Left lung (tissue), 4 donors: ENCODE measurements at regions not wholly inside any gene's neighbourhood (a gene's known extent, or its start where the extent isn't known, plus 50 kb on each side); places are given as distances from the start of the nearest gene placed in this dataset.

Experiments
- ATAC-seq: fragments of 200-7000 bp; cut with Tn5 transposase; one replicate; pipeline ENCODE4 v1.9.1; 2020; ENCODE audit warnings: moderate library complexity
- DNase-seq, 4 donors: peaks; one replicate each; pipeline ENCODE4 v3.0.0-alpha.2; 2013 to 2020
- H3K27ac ChIP-seq, 2 donors: fragments of 200-600 bp; sonication (generic) in 1 of 2; one replicate each; pipeline versions ENCODE4 v1.5.0 to v1.8.0; 2020 to 2021
- H3K27me3 ChIP-seq, 2 donors: fragments of 200-600 bp; sonication (generic) in 1 of 2; one replicate each; pipeline versions ENCODE4 v1.5.0 to v1.8.0; 2020 to 2021
- H3K36me3 ChIP-seq, 2 donors: fragments of 200-600 bp; sonication (generic) in 1 of 2; one replicate each; pipeline versions ENCODE4 v1.5.0 to v1.8.0; 2020 to 2021
- H3K4me1 ChIP-seq, 2 donors: fragments of 200-600 bp; one replicate each; pipeline ENCODE4 v1.8.0; 2021
- H3K4me3 ChIP-seq, 2 donors: fragments of 200-600 bp; sonication (generic) in 1 of 2; one replicate each; pipeline versions ENCODE4 v1.5.0 to v1.8.0; 2020 to 2021; ENCODE audit warnings: mild to moderate bottlenecking in 1 of 2
- H3K9me3 ChIP-seq, 2 donors: fragments of 200-600 bp; sonication (generic) in 1 of 2; one replicate each; pipeline versions ENCODE4 v1.5.0 to v1.8.0; 2020 to 2021
- CTCF ChIP-seq, 2 donors: fragments of 200-600 bp; sonication (generic) in 1 of 2; IDR thresholded peaks; one replicate each; pipeline versions ENCODE4 v1.5.0 to v1.8.0; 2021; ENCODE audit warnings: antibody characterized with exemption in 2 of 2
- intact Hi-C, 2 donors: fragments of 100-400 bp; cut with DNase I; formaldehyde crosslinking; loops; one replicate each; pipeline versions ENCODE4 v1.11.2 to v1.14.2; 2022
- donor health status: DM: no; HTN: yes; CAD: no.
- donor health status: DM: no; HTN: no; CAD: no.

GRCh38 chr16:74092336-74092735 lies 204.3 kb upstream of the PSMD7 start:
- DNase-seq (no peak), ATAC-seq (no peak)
- H3K27me3 ChIP-seq: no peaks in the 10 kb centered on the region
- intact Hi-C loops: no loop called here
- no peak overlapping the region for H3K4me3 ChIP-seq
- no peak for TF ChIP-seq CTCF (IDR thresholded peaks at IDR 0.05)
- H3K27ac ChIP-seq: no peak overlapping the region
- no peaks in the 10 kb centered on the region for H3K4me1 ChIP-seq
- no peaks in the 10 kb centered on the region for H3K36me3 ChIP-seq
- H3K9me3 ChIP-seq: no peaks in the 10 kb centered on the region

- no peaks in the 10 kb centered on the region for H3K36me3 ChIP-seq
- H3K9me3 ChIP-seq: no peaks in the 10 kb centered on the region
- no peaks in the 10 kb centered on the region for H3K4me1 ChIP-seq
- H3K4me3 ChIP-seq: no peak overlapping the region
- no peak for TF ChIP-seq CTCF (IDR thresholded peaks at IDR 0.05)
- ATAC-seq (no peak), DNase-seq (no peak)
- H3K27me3 ChIP-seq: no peaks in the 10 kb centered on the region
- intact Hi-C loops: no loop called here
- no peak overlapping the region for H3K27ac ChIP-seq
Observed at GRCh38 chr16:74090871-74091270, 205.7 kb upstream of the PSMD7 start.

- TF ChIP-seq CTCF (IDR thresholded peaks at IDR 0.05): no peak
- no peaks in the 10 kb centered on the region for H3K4me1 ChIP-seq
- DNase-seq (no peak), ATAC-seq (no peak)
- no peaks in the 10 kb centered on the region for H3K9me3 ChIP-seq
- intact Hi-C loops: no loop called here
- no peaks in the 10 kb centered on the region for H3K27me3 ChIP-seq
- no peak overlapping the region for H3K4me3 ChIP-seq
- H3K36me3 ChIP-seq: no peaks in the 10 kb centered on the region
- H3K27ac ChIP-seq: no peak overlapping the region
Observed at GRCh38 chr16:74083541-74083940, 213.1 kb upstream of the PSMD7 start.

GRCh38 chr16:74080311-74080710 lies 216.3 kb upstream of the PSMD7 start:
- Histone ChIP-seq H3K4me1 (no peaks in the 10 kb centered on the region), H3K27ac (no peak overlapping the region), H3K4me3 (no peak overlapping the region), H3K36me3 (no peaks in the 10 kb centered on the region), H3K9me3 (peaks cover 0 to 5% of the 10 kb centered on the region in 2 donors), H3K27me3 (no peaks in the 10 kb centered on the region)
- ATAC-seq (no peak), DNase-seq (no peak)
- intact Hi-C loops: no loop called here
- TF ChIP-seq CTCF (IDR thresholded peaks at IDR 0.05): no peak

GRCh38 chr16:74079232-74079586 lies 217.4 kb upstream of the PSMD7 start:
- H3K36me3 ChIP-seq: no peaks in the 10 kb centered on the region
- H3K9me3 ChIP-seq: peaks cover 0 to 14% of the 10 kb centered on the region in 2 donors
- intact Hi-C loops: no loop called here
- no peak overlapping the region for H3K27ac ChIP-seq
- no peak for TF ChIP-seq CTCF (IDR thresholded peaks at IDR 0.05)
- ATAC-seq: no peak
- DNase-seq: no peak
- no peaks in the 10 kb centered on the region for H3K27me3 ChIP-seq
- H3K4me1 ChIP-seq: no peaks in the 10 kb centered on the region
- H3K4me3 ChIP-seq: no peak overlapping the region
